MM.1S (cell line): ENCODE measurements at regions not wholly inside any gene's neighbourhood (a gene's known extent, or its start where the extent isn't known, plus 50 kb on each side); places are given as distances from the start of the nearest gene placed in this dataset.

ENCODE experiments used
- DNase-seq: peaks from one replicate; pipeline ENCODE4 v3.0.0-alpha.2; 2015
- H2AFZ ChIP-seq: fragments of 300-600 bp; sonication (generic); 2 replicates; pipeline ENCODE4 v1.6.0; 2016; ENCODE audit warnings: antibody characterized with exemption, low read length
- H3F3A ChIP-seq: fragments of 300-600 bp; sonication (generic); 2 replicates; pipeline ENCODE4 v1.6.1; 2016; ENCODE audit warnings: mild to moderate bottlenecking, antibody characterized with exemption, low read length, moderate library complexity, mixed read lengths; ENCODE audit not compliant: insufficient read depth
- H3K27ac ChIP-seq: fragments of 300-600 bp; sonication (generic); 2 replicates; pipeline ENCODE4 v1.5.1; 2016; ENCODE audit warnings: mild to moderate bottlenecking, low read length
- H3K27me3 ChIP-seq: fragments of 300-600 bp; sonication (generic); replicated peaks from 2 replicates; pipeline ENCODE4 v1.6.0; 2016; ENCODE audit warnings: low read length; ENCODE audit not compliant: insufficient read depth
- H3K36me3 ChIP-seq: fragments of 300-600 bp; sonication (generic); replicated peaks from 2 replicates; pipeline ENCODE4 v1.6.1; 2016; ENCODE audit warnings: mild to moderate bottlenecking, low read length, mixed read lengths; ENCODE audit not compliant: insufficient read depth
- H3K4me1 ChIP-seq: fragments of 300-600 bp; sonication (generic); 2 replicates; pipeline ENCODE4 v1.6.1; 2016; ENCODE audit warnings: low read length, mixed read lengths
- H3K4me2 ChIP-seq: fragments of 300-600 bp; sonication (generic); 2 replicates; pipeline ENCODE4 v1.6.0; 2016; ENCODE audit warnings: low read depth, low read length
- H3K4me3 ChIP-seq: fragments of 300-600 bp; sonication (generic); 2 replicates; pipeline ENCODE4 v1.5.1; 2016; ENCODE audit warnings: low read length, mixed read lengths
- H3K79me2 ChIP-seq: fragments of 300-600 bp; sonication (generic); 2 replicates; pipeline ENCODE4 v1.6.1; 2016; ENCODE audit warnings: mixed run types, low read length, mixed read lengths
- H3K9ac ChIP-seq: fragments of 300-600 bp; sonication (generic); 2 replicates; pipeline ENCODE4 v1.6.1; 2016; ENCODE audit warnings: low read length, mixed read lengths
- H3K9me2 ChIP-seq: fragments of 300-600 bp; sonication (generic); replicated peaks from 2 replicates; pipeline ENCODE4 v1.6.1; 2016; ENCODE audit warnings: mild to moderate bottlenecking, low read length, mixed read lengths; ENCODE audit not compliant: insufficient read depth
- H3K9me3 ChIP-seq: fragments of 300-600 bp; sonication (generic); replicated peaks from 2 replicates; pipeline ENCODE4 v1.6.1; 2016; ENCODE audit warnings: mild to moderate bottlenecking, low read length, mixed read lengths; ENCODE audit not compliant: insufficient read depth
- H4K20me1 ChIP-seq: fragments of 300-600 bp; sonication (generic); 2 replicates; pipeline ENCODE4 v1.6.1; 2016; ENCODE audit warnings: mild to moderate bottlenecking, low read length, moderate library complexity, mixed read lengths; ENCODE audit not compliant: insufficient read depth
- CTCF ChIP-seq: fragments of 300-600 bp; sonication (generic); IDR thresholded peaks from 2 replicates; pipeline ENCODE4 v1.5.1; 2016; ENCODE audit warnings: antibody characterized with exemption, low read length, mixed read lengths
- EZH2 ChIP-seq: fragments of 300-600 bp; sonication (generic); optimal IDR thresholded peaks from 2 replicates; pipeline ENCODE3; 2017; ENCODE audit warnings: low read depth, mild to moderate bottlenecking, antibody characterized with exemption, low read length, mixed read lengths
- EZH2phosphoT487 ChIP-seq: fragments of 300-600 bp; sonication (generic); IDR thresholded peaks from 2 replicates; pipeline ENCODE4 v1.6.1; 2018; ENCODE audit warnings: antibody characterized with exemption, low read length

DNA sequence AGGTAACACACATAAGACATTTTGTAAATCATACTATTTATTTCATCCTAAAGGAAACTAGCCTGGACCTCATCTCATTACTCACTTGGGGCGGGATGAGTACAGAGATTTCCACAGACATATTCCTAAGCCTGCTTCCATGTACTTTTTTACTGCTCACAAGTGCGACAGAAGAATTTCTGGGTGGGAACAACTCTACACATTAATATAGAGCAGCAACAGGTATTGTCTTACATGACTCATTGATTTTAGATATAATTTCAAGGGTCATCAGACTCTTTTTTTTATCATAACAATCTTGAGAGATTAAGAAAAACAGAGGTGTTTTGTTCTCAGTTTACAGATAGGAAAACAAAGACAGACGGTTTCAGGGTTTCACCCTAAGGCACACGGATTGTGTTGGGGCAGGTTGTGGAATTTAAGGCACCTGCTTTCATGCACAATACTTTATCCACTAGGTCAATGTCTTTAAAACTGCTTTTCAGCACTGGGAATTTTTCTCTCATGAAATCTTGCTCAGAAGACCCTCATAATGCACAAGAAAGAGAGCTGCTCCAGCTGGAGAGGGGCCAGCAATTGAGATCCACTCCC is 186.7 kb upstream of the CDIN1 start:
- Histone ChIP-seq H2AFZ (no peak overlapping the region), H3F3A (no peaks in the 10 kb centered on the region), H3K27me3 (no peaks in the 10 kb centered on the region), H3K4me3 (no peak overlapping the region), H3K27ac (no peak overlapping the region), H3K9me3 (no peaks in the 10 kb centered on the region), H3K4me1 (no peaks in the 10 kb centered on the region), H3K36me3 (no peaks in the 10 kb centered on the region), H3K9me2 (no peaks in the 10 kb centered on the region), H3K9ac (no peak overlapping the region), H4K20me1 (no peaks in the 10 kb centered on the region), H3K79me2 (no peaks in the 10 kb centered on the region), H3K4me2 (no peak overlapping the region)
- TF ChIP-seq CTCF (no peak), EZH2 (no peak), EZH2phosphoT487 (no peak)
- no peak for DNase-seq

DNA sequence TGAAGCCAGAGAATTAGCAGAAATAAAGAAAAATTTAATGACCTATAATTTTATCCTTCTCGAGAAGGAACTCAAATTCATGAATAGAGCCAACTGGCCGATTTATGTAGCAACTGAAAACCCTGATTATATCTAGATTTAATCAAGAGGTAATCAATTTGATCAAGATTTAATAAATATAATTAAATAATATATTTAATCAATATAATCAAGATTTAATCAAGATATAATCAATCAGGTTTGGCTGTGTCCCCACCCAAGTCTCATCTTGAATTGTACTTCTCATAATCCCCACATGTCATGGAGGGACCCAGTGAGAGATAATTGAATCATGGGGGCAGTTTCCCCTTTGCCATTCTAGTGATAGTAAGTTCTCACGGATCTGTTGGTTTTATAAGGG is 181.2 kb upstream of the CDIN1 start:
- no peaks in the 10 kb centered on the region for H3K4me1 ChIP-seq
- no peak overlapping the region for H3K4me2 ChIP-seq
- no peaks in the 10 kb centered on the region for H3K36me3 ChIP-seq
- no peak overlapping the region for H3K9ac ChIP-seq
- no peaks in the 10 kb centered on the region for H4K20me1 ChIP-seq
- no peak overlapping the region for H3K27ac ChIP-seq
- no peaks in the 10 kb centered on the region for H3K9me3 ChIP-seq
- H3F3A ChIP-seq: no peaks in the 10 kb centered on the region
- no peak for DNase-seq
- TF ChIP-seq EZH2phosphoT487 (no peak), EZH2 (no peak), CTCF (no peak)
- no peaks in the 10 kb centered on the region for H3K27me3 ChIP-seq
- no peaks in the 10 kb centered on the region for H3K9me2 ChIP-seq
- no peak overlapping the region for H3K4me3 ChIP-seq
- H3K79me2 ChIP-seq: no peaks in the 10 kb centered on the region
- no peak overlapping the region for H2AFZ ChIP-seq

DNA sequence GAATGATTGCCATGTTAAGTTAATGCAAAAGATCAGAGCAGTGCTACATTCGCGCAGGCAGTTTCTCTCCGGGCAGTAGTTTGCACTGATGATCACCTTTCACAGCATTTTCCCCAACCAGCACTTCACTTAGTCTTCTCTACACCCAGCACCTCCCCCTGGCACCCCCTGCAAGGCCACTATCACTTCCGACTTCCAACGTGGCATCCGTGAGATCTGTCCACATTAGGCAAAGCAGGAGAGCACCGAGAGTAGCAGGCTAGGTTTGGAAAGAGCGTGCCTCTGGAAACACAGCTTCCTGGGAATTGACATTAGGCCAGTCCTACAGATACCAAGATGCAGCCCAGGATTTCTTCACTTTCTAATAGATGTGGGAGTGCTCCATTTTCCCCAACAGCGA is 180.2 kb upstream of the CDIN1 start:
- H4K20me1 ChIP-seq: no peaks in the 10 kb centered on the region
- H3F3A ChIP-seq: no peaks in the 10 kb centered on the region
- H3K79me2 ChIP-seq: no peaks in the 10 kb centered on the region
- no peak for TF ChIP-seq EZH2phosphoT487
- no peak for TF ChIP-seq CTCF
- no peak for TF ChIP-seq EZH2
- H3K4me1 ChIP-seq: no peaks in the 10 kb centered on the region
- no peaks in the 10 kb centered on the region for H3K27me3 ChIP-seq
- H3K9me2 ChIP-seq: no peaks in the 10 kb centered on the region
- DNase-seq: no peak
- H3K9ac ChIP-seq: no peak overlapping the region
- no peaks in the 10 kb centered on the region for H3K9me3 ChIP-seq
- H3K4me2 ChIP-seq: no peak overlapping the region
- no peak overlapping the region for H3K27ac ChIP-seq
- H3K36me3 ChIP-seq: no peaks in the 10 kb centered on the region
- no peak overlapping the region for H2AFZ ChIP-seq
- no peak overlapping the region for H3K4me3 ChIP-seq
